GM06990 (cell line): ENCODE measurements at regions not wholly inside any gene's neighbourhood (a gene's known extent, or its start where the extent isn't known, plus 50 kb on each side); places are given as distances from the start of the nearest gene placed in this dataset.

Experiments
- DNase-seq: peaks from one replicate; pipeline ENCODE4 v3.0.0-alpha.2; 2011; ENCODE audit not compliant: insufficient read length; ENCODE audit errors: extremely low read depth
- H3K27me3 ChIP-seq: replicated peaks from 2 replicates; pipeline ENCODE4 v1.6.0; 2011; ENCODE audit warnings: low read length; ENCODE audit not compliant: control insufficient read depth, insufficient read depth
- H3K36me3 ChIP-seq: 2 replicates; pipeline ENCODE4 v1.5.1; 2011; ENCODE audit warnings: low read length; ENCODE audit not compliant: control insufficient read depth, insufficient read depth
- H3K4me3 ChIP-seq: replicated peaks from 2 replicates; pipeline ENCODE4 v1.5.1; 2011; ENCODE audit warnings: low read depth, mild to moderate bottlenecking, control low read depth, low read length
- CTCF ChIP-seq: IDR thresholded peaks from 2 replicates; pipeline ENCODE4 v1.5.1; 2011; ENCODE audit warnings: low read length, control low read depth, mild to moderate bottlenecking, inconsistent platforms; ENCODE audit not compliant: insufficient read depth, poor library complexity, severe bottlenecking

GRCh38 chr7:106968160-106968559, 76.3 kb upstream of the PRKAR2B start:
- no peaks in the 10 kb centered on the region for H3K36me3 ChIP-seq
- H3K4me3 ChIP-seq, result no peak overlapping the region
- no peak for TF ChIP-seq CTCF
- no peak for DNase-seq
- no peaks in the 10 kb centered on the region; the same call in 1 of the 2 replicates for H3K27me3 ChIP-seq

GRCh38 chr7:106978425-106979420, 65.8 kb upstream of the PRKAR2B start:
- DNase-seq, result no peak
- Histone ChIP-seq H3K27me3 (no peaks in the 10 kb centered on the region; the same call in 1 of the 2 replicates), H3K4me3 (no peak overlapping the region), H3K36me3 (no peaks in the 10 kb centered on the region)
- TF ChIP-seq CTCF, result no peak

GRCh38 chr7:106979551-106980357, 64.8 kb upstream of the PRKAR2B start:
- Histone ChIP-seq H3K27me3 (no peaks in the 10 kb centered on the region; the same call in 1 of the 2 replicates), H3K36me3 (no peaks in the 10 kb centered on the region), H3K4me3 (no peak overlapping the region)
- no peak for TF ChIP-seq CTCF
- no peak for DNase-seq

- no peak for TF ChIP-seq CTCF
- Histone ChIP-seq H3K4me3 (no peak overlapping the region), H3K27me3 (no peaks in the 10 kb centered on the region; the same call in 1 of the 2 replicates), H3K36me3 (no peaks in the 10 kb centered on the region)
- no peak for DNase-seq
These were observed 64.2 kb upstream of the PRKAR2B start for GRCh38 chr7:106980358-106980685.

GRCh38 chr7:106982415-106982814, 62.1 kb upstream of the PRKAR2B start:
- no peak for DNase-seq
- Histone ChIP-seq H3K27me3 (no peaks in the 10 kb centered on the region; the same call in 1 of the 2 replicates), H3K36me3 (no peaks in the 10 kb centered on the region), H3K4me3 (no peak overlapping the region)
- no peak for TF ChIP-seq CTCF
